ENCODE measurements at regions not wholly inside any gene's neighbourhood (a gene's known extent, or its start where the extent isn't known, plus 50 kb on each side); places are given as distances from the start of the nearest gene placed in this dataset.

GRCh38 chr13:60328073-60328472, 68.9 kb upstream of the TDRD3 start:
- TF ChIP-seq CTCF (IDR thresholded peaks at IDR 0.05 in 4 of 5, conservative IDR thresholded peaks at IDR 0.05 in 1 of 5) (no peak), POLR2A (IDR thresholded peaks at IDR 0.05) (no peak)
